Upper lobe of left lung (tissue), 4 donors: ENCODE measurements at regions not wholly inside any gene's neighbourhood (a gene's known extent, or its start where the extent isn't known, plus 50 kb on each side); places are given as distances from the start of the nearest gene placed in this dataset.

Experiments used
- CTCF ChIP-seq, 6 experiments: fragments of 450-650 bp in 4 of 6; fragments of 200-600 bp in 2 of 6; sonication (generic) in 2 of 6; IDR thresholded peaks; one replicate each; pipeline ENCODE4 v1.5.1; 2016 to 2019; ENCODE audit warnings: antibody characterized with exemption in 6 of 6
- EP300 ChIP-seq, 4 donors: sonication (generic); formaldehyde crosslinking; IDR thresholded peaks; one replicate each; pipeline ENCODE4 v1.5.1; 2017; ENCODE audit warnings: antibody characterized with exemption in 4 of 4, control low read depth in 2 of 4
- POLR2A ChIP-seq, 4 donors: fragments of 450-650 bp; IDR thresholded peaks; one replicate each; pipeline ENCODE4 v1.5.1; 2016 to 2017; ENCODE audit warnings: antibody characterized with exemption in 4 of 4, mild to moderate bottlenecking in 2 of 4
- POLR2AphosphoS5 ChIP-seq, 2 donors: sonication (generic); formaldehyde crosslinking; IDR thresholded peaks; one replicate each; pipeline ENCODE4 v1.5.1; 2017; ENCODE audit warnings: antibody characterized with exemption in 2 of 2

DNA sequence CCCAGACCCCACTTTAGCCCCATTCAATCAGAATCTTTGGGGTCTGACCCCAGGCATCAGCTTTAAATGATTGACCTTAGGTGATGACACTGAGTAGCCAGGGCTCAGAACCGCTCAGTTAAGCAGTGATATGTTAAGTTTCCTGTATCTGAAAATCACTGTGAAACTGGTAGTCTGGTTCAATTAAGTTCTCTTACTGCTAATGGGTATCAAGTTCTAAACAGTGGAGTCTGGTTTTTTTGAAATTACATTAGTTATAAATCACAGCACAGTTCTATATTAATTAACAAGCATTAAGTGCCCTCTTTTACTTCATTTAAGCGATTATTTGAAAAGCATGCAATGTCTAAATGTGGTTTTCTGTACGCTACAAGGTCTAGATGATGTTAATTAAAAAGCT lies 117.9 kb downstream of the HAUS1 start:
- no peak for TF ChIP-seq POLR2A (IDR thresholded peaks at IDR 0.05)
- no peak for TF ChIP-seq CTCF (IDR thresholded peaks at IDR 0.05)
- TF ChIP-seq POLR2AphosphoS5 (IDR thresholded peaks at IDR 0.05) = no peak
- no peak for TF ChIP-seq EP300 (IDR thresholded peaks at IDR 0.05)
